Activated naive CD4-positive, alpha-beta T cell treated with anti-CD3 and anti-CD28 coated beads for 36 hours (primary cell): ENCODE measurements at regions not wholly inside any gene's neighbourhood (a gene's known extent, or its start where the extent isn't known, plus 50 kb on each side); places are given as distances from the start of the nearest gene placed in this dataset.

Source experiments
- CTCF ChIA-PET: fragments of 350-600 bp; sonication (Branson Sonifier 250); formaldehyde crosslinking; loops from one replicate; lab custom pipeline; 2021; ENCODE audit warnings: antibody characterized with exemption; lab: Charles Lee
- DNase-seq: peaks from one replicate; pipeline ENCODE4 v3.0.0-alpha.2; 2020
- H3K27ac Mint-ChIP-seq: one replicate; pipeline ENCODE4 v1.8.0; 2021; ENCODE audit warnings: mild to moderate bottlenecking, mixed read lengths
- H3K27me3 Mint-ChIP-seq: one replicate; pipeline ENCODE4 v1.8.0; 2021; ENCODE audit warnings: low read depth, mixed read lengths
- H3K36me3 Mint-ChIP-seq: one replicate; pipeline ENCODE4 v1.8.0; 2021; ENCODE audit warnings: low read depth, mixed read lengths
- H3K4me1 Mint-ChIP-seq: one replicate; pipeline ENCODE4 v1.8.0; 2021; ENCODE audit warnings: low read depth, mixed read lengths
- H3K4me3 Mint-ChIP-seq: one replicate; pipeline ENCODE4 v1.8.0; 2021; ENCODE audit warnings: mild to moderate bottlenecking, moderate library complexity, mixed read lengths
- H3K9me3 Mint-ChIP-seq: one replicate; pipeline ENCODE4 v1.8.0; 2021; ENCODE audit warnings: mixed read lengths
- intact Hi-C: fragments of 100-400 bp; cut with micrococcal nuclease; formaldehyde crosslinking; loops from one replicate; pipeline ENCODE4 v1.15.1; 2023

- CTCF ChIA-PET, result no interaction called here
- no peak overlapping the region for H3K4me3 Mint-ChIP-seq
- peaks cover 59% of the 10 kb centered on the region for H3K27me3 Mint-ChIP-seq
- intact Hi-C loops, result no loop called here
- H3K4me1 Mint-ChIP-seq, result no peaks in the 10 kb centered on the region
- no peaks in the 10 kb centered on the region for H3K36me3 Mint-ChIP-seq
- no peaks in the 10 kb centered on the region for H3K9me3 Mint-ChIP-seq
- no peak for DNase-seq
- H3K27ac Mint-ChIP-seq, result no peak overlapping the region
These were observed 95.5 kb downstream of the FAM204A start for GRCh38 chr10:118246332-118247295.

GRCh38 chr10:118243907-118244306 is 98.2 kb downstream of the FAM204A start:
- Mint-ChIP-seq H3K9me3 (no peaks in the 10 kb centered on the region), H3K27ac (no peak overlapping the region), H3K4me1 (no peaks in the 10 kb centered on the region), H3K4me3 (no peak overlapping the region), H3K36me3 (no peaks in the 10 kb centered on the region), H3K27me3 (peaks cover 53% of the 10 kb centered on the region)
- DNase-seq, result no peak
- intact Hi-C loops, result no loop called here
- CTCF ChIA-PET, result interaction anchor here (0.7 to 1.4 kb wide), 6 partner anchors 9 to 1027 kb away, joined by 3 to 4 read pairs (median 4); no protein-coding TSS in a partner anchor

- no peaks in the 10 kb centered on the region for H3K36me3 Mint-ChIP-seq
- H3K27me3 Mint-ChIP-seq, result peaks cover 52% of the 10 kb centered on the region
- CTCF ChIA-PET, result interaction anchor here (0.8 to 3.1 kb wide), 14 partner anchors 11 to 750 kb away, joined by 3 to 36 read pairs (median 4); no protein-coding TSS in a partner anchor
- intact Hi-C loops, result loop anchor here (1.0 to 2.0 kb wide), 5 partner anchors 381 to 1025 kb away; no protein-coding TSS in a partner anchor
- H3K4me3 Mint-ChIP-seq, result no peak overlapping the region
- no peaks in the 10 kb centered on the region for H3K4me1 Mint-ChIP-seq
- H3K9me3 Mint-ChIP-seq, result no peaks in the 10 kb centered on the region
- peak; percentile 82 for DNase-seq
- no peak overlapping the region for H3K27ac Mint-ChIP-seq
These were observed 100.6 kb downstream of the FAM204A start for GRCh38 chr10:118241229-118242137.

- no peak for DNase-seq
- Mint-ChIP-seq H3K36me3 (no peaks in the 10 kb centered on the region), H3K27ac (no peak overlapping the region), H3K4me1 (no peaks in the 10 kb centered on the region), H3K9me3 (no peaks in the 10 kb centered on the region), H3K4me3 (no peak overlapping the region), H3K27me3 (peaks cover 35% of the 10 kb centered on the region)
- intact Hi-C loops, result no loop called here
- CTCF ChIA-PET, result no interaction called here
These were observed 102.9 kb downstream of the FAM204A start for GRCh38 chr10:118239236-118239630.

GRCh38 chr10:118238573-118239235 is 103.4 kb downstream of the FAM204A start:
- no peaks in the 10 kb centered on the region for H3K4me1 Mint-ChIP-seq
- no peak for DNase-seq
- intact Hi-C loops, result no loop called here
- H3K27me3 Mint-ChIP-seq, result peaks cover 31% of the 10 kb centered on the region
- no peaks in the 10 kb centered on the region for H3K36me3 Mint-ChIP-seq
- CTCF ChIA-PET, result interaction anchor here (0.6 to 0.8 kb wide), 2 partner anchors 185 to 742 kb away, joined by 3 to 4 read pairs; no protein-coding TSS in a partner anchor
- H3K9me3 Mint-ChIP-seq, result no peaks in the 10 kb centered on the region
- no peak overlapping the region for H3K27ac Mint-ChIP-seq
- no peak overlapping the region for H3K4me3 Mint-ChIP-seq

- Mint-ChIP-seq H3K27me3 (peaks cover 31% of the 10 kb centered on the region), H3K4me1 (no peaks in the 10 kb centered on the region), H3K9me3 (no peaks in the 10 kb centered on the region), H3K27ac (no peak overlapping the region), H3K4me3 (no peak overlapping the region), H3K36me3 (no peaks in the 10 kb centered on the region)
- CTCF ChIA-PET, result interaction anchor here (0.6 to 0.8 kb wide), 2 partner anchors 186 to 741 kb away, joined by 3 to 4 read pairs; no protein-coding TSS in a partner anchor
- no peak for DNase-seq
- intact Hi-C loops, result no loop called here
These were observed 104.2 kb downstream of the FAM204A start for GRCh38 chr10:118237930-118238329.

GRCh38 chr10:118234683-118235082 is 107.4 kb downstream of the FAM204A start:
- Mint-ChIP-seq H3K27ac (no peak overlapping the region), H3K9me3 (no peaks in the 10 kb centered on the region), H3K27me3 (peaks cover 27% of the 10 kb centered on the region), H3K36me3 (no peaks in the 10 kb centered on the region), H3K4me3 (no peak overlapping the region), H3K4me1 (no peaks in the 10 kb centered on the region)
- CTCF ChIA-PET, result no interaction called here
- no peak for DNase-seq
- intact Hi-C loops, result no loop called here

GRCh38 chr10:118220346-118220850 is 121.7 kb downstream of the FAM204A start:
- no peak for DNase-seq
- CTCF ChIA-PET, result no interaction called here
- Mint-ChIP-seq H3K27ac (no peak overlapping the region), H3K36me3 (no peaks in the 10 kb centered on the region), H3K4me3 (no peak overlapping the region), H3K27me3 (peaks cover 18% of the 10 kb centered on the region), H3K9me3 (peaks cover 2% of the 10 kb centered on the region), H3K4me1 (no peaks in the 10 kb centered on the region)
- intact Hi-C loops, result no loop called here

GRCh38 chr10:118218562-118218961 is 123.6 kb downstream of the FAM204A start:
- CTCF ChIA-PET, result no interaction called here
- H3K36me3 Mint-ChIP-seq, result no peaks in the 10 kb centered on the region

GRCh38 chr10:118216571-118217170 is 125.5 kb downstream of the FAM204A start:
- Mint-ChIP-seq H3K4me1 (no peaks in the 10 kb centered on the region), H3K36me3 (no peaks in the 10 kb centered on the region), H3K9me3 (no peaks in the 10 kb centered on the region), H3K4me3 (no peak overlapping the region), H3K27ac (no peak overlapping the region), H3K27me3 (peaks cover 10% of the 10 kb centered on the region)
- CTCF ChIA-PET, result no interaction called here
- intact Hi-C loops, result no loop called here
- no peak for DNase-seq

More at GRCh38 chr10:118218562-118218961, 123.6 kb downstream of the FAM204A start:
- intact Hi-C loops, result no loop called here
- Mint-ChIP-seq H3K4me1 (no peaks in the 10 kb centered on the region), H3K27ac (no peak overlapping the region), H3K4me3 (no peak overlapping the region), H3K9me3 (no peaks in the 10 kb centered on the region), H3K27me3 (peaks cover 12% of the 10 kb centered on the region)
- no peak for DNase-seq

- H3K4me1 Mint-ChIP-seq, result no peaks in the 10 kb centered on the region
- intact Hi-C loops, result no loop called here
- H3K4me3 Mint-ChIP-seq, result no peak overlapping the region
- H3K36me3 Mint-ChIP-seq, result no peaks in the 10 kb centered on the region
- DNase-seq, result no peak
- peaks cover 9% of the 10 kb centered on the region for H3K27me3 Mint-ChIP-seq
- CTCF ChIA-PET, result no interaction called here
- no peaks in the 10 kb centered on the region for H3K9me3 Mint-ChIP-seq
- no peak overlapping the region for H3K27ac Mint-ChIP-seq
These were observed 126.1 kb downstream of the FAM204A start for GRCh38 chr10:118216020-118216419.
